HG03066 (cell line): ENCODE measurements at regions not wholly inside any gene's neighbourhood (a gene's known extent, or its start where the extent isn't known, plus 50 kb on each side); places are given as distances from the start of the nearest gene placed in this dataset.

Source experiments
- ATAC-seq: cut with Tn5 transposase; IDR thresholded peaks from one replicate; pipeline ENCODE4 v1.9.1; 2021; ENCODE audit warnings: low read depth; ENCODE audit not compliant: unreplicated experiment

GRCh38 chr2:40507432-40507831, 55.5 kb upstream of the SLC8A1 start:
- no peak for ATAC-seq

GRCh38 chr2:40510304-40510703, 58.4 kb upstream of the SLC8A1 start:
- ATAC-seq: no peak

- ATAC-seq: no peak
These were observed 59.8 kb upstream of the SLC8A1 start for GRCh38 chr2:40511661-40512213.

- no peak for ATAC-seq
These were observed 60.4 kb upstream of the SLC8A1 start for GRCh38 chr2:40512256-40512655.

- ATAC-seq: no peak
These were observed 61.3 kb upstream of the SLC8A1 start for GRCh38 chr2:40513201-40513600.

- no peak for ATAC-seq
These were observed 64.7 kb upstream of the SLC8A1 start for GRCh38 chr2:40516604-40517003.

GRCh38 chr2:40528564-40528963, 76.7 kb upstream of the SLC8A1 start:
- ATAC-seq: no peak

- ATAC-seq: no peak
These were observed 79.5 kb upstream of the SLC8A1 start for GRCh38 chr2:40531359-40531758.

GRCh38 chr2:40534528-40534927, 82.6 kb upstream of the SLC8A1 start:
- no peak for ATAC-seq

GRCh38 chr2:40535972-40536371, 84.1 kb upstream of the SLC8A1 start:
- no peak for ATAC-seq

- ATAC-seq: no peak
These were observed 88.1 kb upstream of the SLC8A1 start for GRCh38 chr2:40540026-40540425.

- ATAC-seq: no peak
These were observed 91.5 kb upstream of the SLC8A1 start for GRCh38 chr2:40543381-40543780.

GRCh38 chr2:40544072-40544471, 92.2 kb upstream of the SLC8A1 start:
- ATAC-seq: no peak

- ATAC-seq: no peak
These were observed 93.8 kb upstream of the SLC8A1 start for GRCh38 chr2:40545645-40546044.

GRCh38 chr2:40546439-40547191, 94.7 kb upstream of the SLC8A1 start:
- ATAC-seq: no peak

GRCh38 chr2:40548521-40548920, 96.6 kb upstream of the SLC8A1 start:
- ATAC-seq: no peak

GRCh38 chr2:40550085-40550484, 98.2 kb upstream of the SLC8A1 start:
- ATAC-seq: no peak

GRCh38 chr2:40551081-40551480, 99.2 kb upstream of the SLC8A1 start:
- no peak for ATAC-seq

GRCh38 chr2:40554665-40555294, 102.9 kb upstream of the SLC8A1 start:
- ATAC-seq: peak; percentile 90

GRCh38 chr2:40556293-40556692, 104.4 kb upstream of the SLC8A1 start:
- no peak for ATAC-seq

GRCh38 chr2:40556739-40557138, 104.8 kb upstream of the SLC8A1 start:
- ATAC-seq: no peak

GRCh38 chr2:40558761-40559160, 106.9 kb upstream of the SLC8A1 start:
- no peak for ATAC-seq
